ENCODE measurements at regions not wholly inside any gene's neighbourhood (a gene's known extent, or its start where the extent isn't known, plus 50 kb on each side); places are given as distances from the start of the nearest gene placed in this dataset.

- DNase-seq (ENCODE audit: low read depth), result no peak
Measured at GRCh38 chr6:6841571-6841970, 253.1 kb downstream of the LY86 start.

- no peak for DNase-seq (ENCODE audit: low read depth)
Measured at GRCh38 chr6:6842291-6842690, 253.8 kb downstream of the LY86 start.

DNA sequence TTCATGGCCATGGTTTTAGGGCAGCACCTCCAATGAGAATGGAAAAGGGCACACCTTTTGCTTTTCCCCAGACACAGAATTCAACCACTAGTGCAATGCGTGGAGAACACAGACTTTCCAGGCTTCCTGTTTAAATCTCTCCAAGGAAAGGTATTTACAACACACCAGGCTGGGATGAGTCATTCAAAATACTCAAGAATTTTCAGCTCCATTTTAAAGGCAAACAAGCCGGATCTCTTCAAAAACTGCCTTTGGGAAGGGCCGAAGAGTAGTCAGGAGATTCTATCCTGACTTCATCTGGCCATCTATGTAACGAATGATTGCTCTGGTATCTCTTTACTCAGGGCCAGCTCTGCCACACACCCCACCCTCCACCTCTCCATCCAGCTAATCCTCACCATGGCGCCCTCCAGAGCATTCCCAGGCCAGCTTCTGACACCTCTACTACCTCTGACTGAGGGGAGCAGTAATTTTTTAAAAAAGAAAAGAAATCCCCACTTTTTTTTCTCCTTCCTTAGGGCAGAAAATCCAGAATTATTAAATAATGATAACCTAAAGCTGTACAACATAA, 254.6 kb downstream of the LY86 start:
- peak; percentile 10 for DNase-seq (ENCODE audit: low read depth)

GRCh38 chr6:6843777-6844176, 255.3 kb downstream of the LY86 start:
- DNase-seq (ENCODE audit: low read depth), result no peak

DNA sequence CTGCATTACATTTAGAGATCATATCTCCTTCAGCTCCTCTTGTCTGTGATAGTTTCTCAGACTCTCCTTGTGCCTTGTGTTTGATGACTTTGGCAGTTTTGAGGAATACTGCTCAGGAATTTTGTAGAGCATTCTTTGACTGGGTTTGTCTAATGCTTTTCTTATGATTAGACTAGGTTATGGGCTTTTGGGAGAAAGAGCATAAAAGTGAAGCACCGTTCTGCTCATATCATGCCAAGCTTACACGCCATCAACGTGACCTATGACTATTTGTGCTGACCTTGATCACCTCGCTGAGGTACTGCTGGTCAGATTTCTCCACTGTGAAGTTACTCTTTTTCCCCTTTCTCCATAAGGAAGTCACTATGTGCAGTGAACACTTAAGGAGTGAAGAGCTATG, 256.0 kb downstream of the LY86 start:
- no peak for DNase-seq (ENCODE audit: low read depth)

GRCh38 chr6:6845603-6846002, 257.1 kb downstream of the LY86 start:
- no peak for DNase-seq (ENCODE audit: low read depth)

GRCh38 chr6:6847591-6847990, 259.1 kb downstream of the LY86 start:
- no peak for DNase-seq (ENCODE audit: low read depth)

DNA sequence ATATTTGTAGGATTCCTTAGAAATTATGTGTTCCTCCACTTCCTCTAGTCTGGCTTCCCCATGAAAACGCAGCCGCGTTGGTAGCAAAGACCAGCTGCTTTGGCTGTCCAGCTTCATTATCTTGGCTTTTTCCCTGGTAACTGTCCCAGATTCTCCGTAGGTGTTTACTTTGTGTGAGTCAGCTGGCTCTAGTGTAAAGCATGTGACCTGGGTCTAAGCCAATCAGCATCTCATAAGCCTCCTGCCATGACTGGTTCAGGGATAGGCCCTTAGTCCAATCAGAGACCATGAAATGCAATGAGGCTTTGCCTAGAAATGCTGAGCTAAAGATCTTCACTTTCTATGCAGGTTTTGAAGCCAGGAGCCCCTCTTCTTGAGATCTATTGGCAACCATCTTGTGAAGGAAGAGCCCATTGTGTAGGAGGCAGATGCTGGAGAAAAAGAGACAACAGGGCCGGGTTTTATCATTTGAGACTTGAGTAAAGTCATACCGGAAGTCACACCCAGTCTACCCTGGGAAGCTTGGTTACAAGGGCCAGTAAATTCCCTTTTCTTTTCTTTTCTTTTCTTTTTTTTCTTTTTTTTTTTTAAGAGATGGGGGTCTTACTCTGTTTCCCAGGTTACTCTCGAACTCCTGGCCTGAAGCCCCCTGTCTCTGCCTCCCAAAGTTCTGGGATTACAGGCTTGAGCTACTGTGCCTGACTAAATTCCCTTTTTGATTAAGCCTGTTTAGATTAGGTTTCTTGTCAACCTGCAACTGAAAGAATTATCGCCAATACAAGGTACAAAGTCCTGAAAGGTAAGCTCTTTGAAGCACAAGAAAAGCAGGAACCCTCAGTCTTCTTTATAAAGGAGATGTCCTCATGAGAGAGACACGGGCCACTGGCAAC, 256.5 kb upstream of the RREB1 start:
- DNase-seq (ENCODE audit: low read depth), result peak; percentile 94

DNA sequence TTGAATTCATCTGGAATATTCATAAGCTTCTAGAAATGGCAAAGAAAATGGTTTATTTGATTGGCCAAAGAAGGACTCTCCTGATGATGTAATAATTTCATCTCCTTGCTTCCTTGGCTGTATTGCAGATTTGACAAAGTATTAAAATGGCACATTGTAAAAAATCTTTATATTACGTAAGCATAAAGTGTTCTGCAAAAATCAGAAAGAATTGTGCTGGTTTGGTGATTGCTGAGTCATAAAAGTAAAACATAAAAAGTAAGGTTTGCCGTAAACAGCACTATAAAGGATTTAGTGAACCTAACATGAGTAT, 255.9 kb upstream of the RREB1 start:
- DNase-seq (ENCODE audit: low read depth), result no peak

DNA sequence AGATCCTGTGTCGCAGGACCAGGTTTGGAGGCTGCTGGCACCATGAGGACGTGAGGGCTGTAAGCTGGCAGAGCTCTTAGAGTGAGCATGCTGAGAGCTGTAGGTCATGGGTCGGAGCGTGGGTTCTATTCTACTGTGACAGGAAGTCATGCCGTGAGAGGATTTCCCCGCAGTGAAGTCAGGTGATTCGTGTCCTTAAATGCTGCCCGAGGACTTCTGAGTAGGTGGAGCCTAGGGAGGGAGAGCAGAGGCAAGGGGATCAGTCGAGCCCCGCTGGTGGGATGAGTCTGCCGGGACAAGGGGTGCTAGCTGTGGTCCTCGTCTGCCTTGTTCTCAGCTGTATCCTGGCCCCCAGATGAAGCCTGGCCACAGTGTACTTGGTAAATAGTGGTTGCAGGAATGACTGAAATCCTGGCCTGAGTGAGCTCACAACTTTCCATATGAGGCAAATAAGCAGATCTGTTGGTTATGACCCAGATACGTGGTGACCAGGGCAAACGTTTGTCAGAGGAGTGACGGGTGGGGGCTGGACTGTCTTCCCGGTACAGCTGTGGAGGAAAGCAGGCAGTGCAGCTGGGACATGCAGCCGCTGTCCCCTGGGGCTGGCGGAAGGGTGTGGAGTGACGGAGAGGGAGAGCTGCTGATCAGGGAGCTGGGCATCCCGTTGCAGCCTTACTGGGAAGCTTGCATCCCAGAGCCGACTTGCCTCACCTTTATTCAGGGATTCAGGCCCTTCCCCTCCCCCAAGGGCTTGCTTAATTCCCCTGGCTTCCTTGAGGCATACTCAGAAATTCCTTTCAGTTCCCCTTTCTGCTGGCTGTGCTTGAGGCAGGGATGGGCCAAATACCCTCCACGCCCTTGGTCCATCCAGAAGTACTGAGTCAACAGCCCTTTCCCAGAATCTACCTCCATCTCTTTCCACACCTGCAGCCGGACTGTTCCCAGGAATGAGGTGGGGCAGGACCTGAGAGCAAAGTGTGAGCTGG, 250.9 kb upstream of the RREB1 start:
- no peak for DNase-seq (ENCODE audit: low read depth)

GRCh38 chr6:6857528-6857927, 250.2 kb upstream of the RREB1 start:
- DNase-seq (ENCODE audit: low read depth), result no peak

- DNase-seq (ENCODE audit: low read depth), result no peak
Measured at GRCh38 chr6:6858533-6858982, 249.2 kb upstream of the RREB1 start.

DNA sequence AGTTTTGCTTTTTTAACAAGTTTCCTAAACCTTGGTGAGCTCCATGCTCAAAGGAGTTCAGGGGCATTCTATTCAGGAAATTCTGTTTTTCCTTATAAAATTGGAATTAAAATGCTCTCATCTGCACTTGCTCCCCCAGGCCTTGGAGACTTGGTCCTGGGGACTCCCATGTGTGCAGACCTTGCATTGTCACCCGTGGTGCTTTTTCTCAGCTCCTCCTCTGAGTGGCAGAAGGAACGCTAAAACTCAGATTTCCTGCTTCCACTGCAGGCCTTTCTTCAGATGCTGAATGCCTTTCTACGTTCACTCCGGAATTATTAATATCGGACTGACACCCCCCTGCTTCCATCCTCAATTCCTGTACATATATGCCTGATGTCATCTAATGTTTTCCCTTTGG, 248.7 kb upstream of the RREB1 start:
- no peak for DNase-seq (ENCODE audit: low read depth)

DNA sequence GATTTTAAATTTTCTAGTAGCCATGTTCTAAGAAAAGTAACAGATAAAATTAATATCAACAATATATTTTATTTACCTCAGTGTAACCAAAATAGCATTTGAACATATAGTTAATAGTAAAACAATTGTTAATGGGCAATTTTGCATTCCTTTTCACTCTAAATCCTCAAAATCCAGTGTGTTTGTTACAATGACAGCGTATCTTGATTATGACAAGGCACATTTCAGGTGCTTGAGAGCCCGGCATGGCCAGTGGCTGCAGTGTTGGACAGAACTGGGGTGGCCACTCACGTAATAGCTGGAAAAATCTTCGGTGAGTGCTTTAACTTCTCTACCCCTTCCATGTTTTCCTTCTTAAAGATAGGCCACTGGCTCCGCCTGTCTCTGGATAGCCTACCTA, 248.0 kb upstream of the RREB1 start:
- DNase-seq (ENCODE audit: low read depth), result no peak

DNA sequence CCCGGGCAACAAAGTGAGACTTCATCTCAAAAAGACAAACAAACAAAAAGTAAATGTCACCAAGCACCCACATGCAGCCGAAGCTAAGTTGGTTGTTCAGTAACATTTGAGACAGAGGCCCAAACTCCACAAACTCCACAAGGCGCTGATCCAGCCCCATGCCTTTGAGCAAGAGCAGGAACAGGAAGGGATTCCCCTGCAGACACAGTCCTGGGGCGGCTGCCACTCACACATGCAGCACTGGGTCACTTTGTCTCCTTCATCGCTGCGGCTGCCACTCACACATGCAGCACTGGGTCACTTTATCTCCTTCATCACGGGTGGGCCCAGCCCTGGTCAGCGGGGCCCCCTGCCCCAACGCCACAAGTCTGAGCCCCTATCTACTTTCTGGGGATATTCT, 246.9 kb upstream of the RREB1 start:
- no peak for DNase-seq (ENCODE audit: low read depth)

DNA sequence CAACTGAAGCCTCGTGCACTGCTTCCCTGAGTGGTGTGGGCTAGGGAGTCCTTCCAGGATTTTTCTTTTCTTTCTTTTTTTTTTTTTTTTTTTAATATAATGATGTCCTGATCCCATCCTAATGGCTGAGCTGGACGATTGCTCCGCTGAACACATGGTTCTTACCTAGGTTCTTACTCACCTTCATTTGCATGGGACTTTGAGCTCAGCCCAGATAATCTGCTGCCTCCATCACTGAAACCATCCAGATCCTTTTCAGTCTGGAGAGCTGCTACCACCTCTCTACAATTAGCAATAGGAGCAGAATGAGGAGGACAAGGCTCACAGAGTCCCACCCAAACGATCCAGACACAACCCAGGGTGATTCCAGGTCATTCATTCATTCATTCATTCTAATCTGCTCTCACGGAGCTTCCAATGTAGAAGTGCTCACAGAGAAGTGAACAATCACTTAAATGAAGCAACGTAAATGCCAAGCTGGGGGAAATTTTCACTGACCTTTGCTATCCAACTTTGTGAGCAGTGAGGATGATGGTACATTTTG, 246.3 kb upstream of the RREB1 start:
- DNase-seq (ENCODE audit: low read depth), result no peak

DNA sequence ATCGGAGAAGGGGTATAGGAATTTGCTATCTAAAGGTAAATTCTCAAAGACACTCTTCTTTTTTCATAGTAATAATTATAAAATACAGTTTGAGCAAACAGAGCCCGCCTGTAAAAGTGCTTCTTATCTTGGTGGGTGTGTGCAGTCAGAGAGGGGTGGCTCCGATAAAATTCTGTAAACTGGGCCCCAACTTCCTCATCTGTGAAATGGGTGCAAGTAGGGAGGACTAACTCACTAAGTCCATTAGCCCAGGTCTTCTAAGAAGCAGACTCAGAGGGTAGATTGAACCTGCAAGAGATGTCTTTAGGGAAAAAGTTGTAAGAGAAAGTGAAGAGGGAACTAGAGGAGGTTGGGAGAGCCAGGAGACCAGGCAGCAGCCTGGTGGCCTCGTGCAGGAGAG, 245.8 kb upstream of the RREB1 start:
- no peak for DNase-seq (ENCODE audit: low read depth)

DNA sequence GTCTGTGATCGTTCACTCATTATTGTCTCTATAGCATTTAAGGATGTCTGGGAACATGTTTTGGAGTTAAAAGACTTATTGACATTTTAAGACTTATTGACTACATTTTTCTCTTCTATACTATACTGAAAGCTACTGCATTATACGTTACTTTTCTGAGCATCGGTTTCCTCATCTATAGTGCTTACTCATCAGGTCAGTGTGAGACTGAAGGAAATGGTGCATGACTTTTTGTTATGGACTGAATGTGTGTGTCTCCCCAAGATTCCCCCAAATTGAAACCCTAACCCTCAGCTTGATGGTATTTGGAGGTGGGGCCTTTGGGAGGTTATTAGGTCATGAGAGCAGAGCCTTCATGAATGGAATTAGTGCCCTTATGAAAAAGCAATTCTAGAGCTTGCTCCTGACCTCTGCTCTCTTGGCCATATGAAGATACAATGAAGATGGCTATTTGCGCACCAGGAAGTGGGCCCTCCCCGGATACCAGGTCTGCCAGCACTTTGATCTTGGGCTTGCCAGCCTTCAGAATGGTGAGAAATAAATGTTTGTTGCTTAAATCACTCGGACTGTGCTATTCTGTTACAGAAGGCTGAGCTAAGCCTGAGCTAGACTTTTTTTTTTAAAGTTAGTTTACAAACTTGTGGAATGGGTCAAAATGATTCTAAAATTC, 243.7 kb upstream of the RREB1 start:
- DNase-seq (ENCODE audit: low read depth), result no peak

DNA sequence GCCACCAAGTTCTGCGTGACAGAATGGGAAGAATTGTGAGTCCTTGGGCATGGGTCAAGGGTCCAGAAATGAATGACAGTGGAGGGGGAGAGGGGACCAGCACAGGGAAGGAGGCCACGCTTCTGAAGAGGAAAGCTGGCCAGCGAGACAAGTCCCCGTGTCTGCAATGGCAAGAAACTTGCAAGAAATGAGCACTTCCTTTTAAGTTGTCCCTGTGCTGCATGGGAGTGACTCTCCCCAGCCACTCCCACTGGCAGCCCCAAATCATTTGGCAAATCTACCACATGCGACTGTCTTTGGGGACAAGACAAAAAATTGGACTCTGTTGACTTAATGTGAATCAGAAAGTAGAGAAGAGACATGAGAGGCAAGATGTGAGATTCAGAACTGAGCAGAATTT, 242.2 kb upstream of the RREB1 start:
- DNase-seq (ENCODE audit: low read depth), result no peak

GRCh38 chr6:6866656-6867403, 240.9 kb upstream of the RREB1 start:
- no peak for DNase-seq (ENCODE audit: low read depth)

DNA sequence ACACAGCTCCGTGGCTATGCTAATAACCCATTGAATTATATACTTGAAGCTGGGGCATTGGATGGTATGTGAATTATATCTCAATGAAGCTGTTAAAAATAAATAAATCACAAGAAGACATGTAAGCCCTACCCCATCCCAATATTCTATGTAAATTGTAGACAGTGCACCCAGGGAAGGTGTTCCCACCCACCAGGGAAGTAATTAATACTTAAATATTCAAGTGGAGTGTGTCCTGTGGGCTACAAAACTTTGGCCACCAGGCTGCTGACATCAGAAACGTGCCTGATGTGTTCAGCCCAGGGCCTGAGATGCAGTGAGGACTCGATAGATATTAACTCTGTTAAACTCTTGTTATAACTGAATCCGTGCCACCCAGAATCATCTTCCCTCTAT, 240.4 kb upstream of the RREB1 start:
- no peak for DNase-seq (ENCODE audit: low read depth)
